ENCODE measurements at regions not wholly inside any gene's neighbourhood (a gene's known extent, or its start where the extent isn't known, plus 50 kb on each side); places are given as distances from the start of the nearest gene placed in this dataset.
"Not testable (repeated sequence)": the region's sequence is repeated elsewhere in the genome, so short reads cannot be mapped to it uniquely, and the experiment has no call there.

GRCh38 chr6:66508433-66508832 lies 801.4 kb upstream of the EYS start:
- DNase-seq = peak; percentile 64

- peak; percentile 43 for DNase-seq
Observed at GRCh38 chr6:66499851-66500250, 792.8 kb upstream of the EYS start.

- no peak for DNase-seq
Observed at GRCh38 chr6:66496659-66497058, 789.6 kb upstream of the EYS start.

- not testable (repeated sequence) for DNase-seq
Observed at GRCh38 chr6:66494643-66495042, 787.6 kb upstream of the EYS start.

GRCh38 chr6:66489269-66489987 lies 782.4 kb upstream of the EYS start:
- DNase-seq = no peak

- DNase-seq = no peak
Observed at GRCh38 chr6:66481216-66481615, 774.2 kb upstream of the EYS start.

- peak; percentile 12 for DNase-seq
Observed at GRCh38 chr6:66478705-66479104, 771.7 kb upstream of the EYS start.

- DNase-seq = no peak
Observed at GRCh38 chr6:66435321-66435720, 728.3 kb upstream of the EYS start.

- DNase-seq = peak; percentile 71
Observed at GRCh38 chr6:66429210-66429609, 722.2 kb upstream of the EYS start.

- no peak for DNase-seq
Observed at GRCh38 chr6:66423047-66423446, 716.0 kb upstream of the EYS start.

- no peak for DNase-seq
Observed at GRCh38 chr6:66421570-66421969, 714.5 kb upstream of the EYS start.

- DNase-seq = no peak
Observed at GRCh38 chr6:66418906-66419305, 711.9 kb upstream of the EYS start.

GRCh38 chr6:66403966-66404365 lies 696.9 kb upstream of the EYS start:
- no peak for DNase-seq

- DNase-seq = no peak
Observed at GRCh38 chr6:66402873-66403272, 695.8 kb upstream of the EYS start.

- DNase-seq = no peak
Observed at GRCh38 chr6:66396549-66396948, 689.5 kb upstream of the EYS start.

GRCh38 chr6:66396145-66396544 lies 689.1 kb upstream of the EYS start:
- no peak for DNase-seq

GRCh38 chr6:66390393-66390792 lies 683.4 kb upstream of the EYS start:
- no peak for DNase-seq

- peak; percentile 36 for DNase-seq
Observed at GRCh38 chr6:66376001-66376400, 669.0 kb upstream of the EYS start.

- no peak for DNase-seq
Observed at GRCh38 chr6:66369407-66369806, 662.4 kb upstream of the EYS start.

GRCh38 chr6:66362888-66363287 lies 655.9 kb upstream of the EYS start:
- no peak for DNase-seq

- no peak for DNase-seq
Observed at GRCh38 chr6:66361886-66362285, 654.9 kb upstream of the EYS start.

- DNase-seq = no peak
Observed at GRCh38 chr6:66357781-66358180, 650.8 kb upstream of the EYS start.

GRCh38 chr6:66355471-66355870 lies 648.4 kb upstream of the EYS start:
- no peak for DNase-seq

GRCh38 chr6:66344796-66345195 lies 637.8 kb upstream of the EYS start:
- DNase-seq = peak; percentile 5

- DNase-seq = no peak
Observed at GRCh38 chr6:66340736-66341135, 633.7 kb upstream of the EYS start.
